GM12875 (cell line): ENCODE measurements at regions not wholly inside any gene's neighbourhood (a gene's known extent, or its start where the extent isn't known, plus 50 kb on each side); places are given as distances from the start of the nearest gene placed in this dataset.
"Not testable (repeated sequence)": the region's sequence is repeated elsewhere in the genome, so short reads cannot be mapped to it uniquely, and the experiment has no call there.

Experiments
- H3K4me3 ChIP-seq: one replicate; pipeline ENCODE4 v1.5.1; 2011; ENCODE audit warnings: low read depth, low read length, control low read depth
- CTCF ChIP-seq: IDR thresholded peaks from 2 replicates; pipeline ENCODE4 v1.5.1; 2011; ENCODE audit warnings: low read depth, mild to moderate bottlenecking, control low read depth, inconsistent platforms, low read length, moderate library complexity, borderline replicate concordance; ENCODE audit not compliant: insufficient read depth

GRCh38 chr6:69489970-69490369, 306.8 kb downstream of the LMBRD1 start:
- H3K4me3 ChIP-seq, result no peak overlapping the region
- no peak for TF ChIP-seq CTCF

- no peak overlapping the region for H3K4me3 ChIP-seq
- peak; percentile 21; the same call in 1 of the 2 replicates for TF ChIP-seq CTCF
These were observed 309.1 kb downstream of the LMBRD1 start for GRCh38 chr6:69487688-69488087.

DNA sequence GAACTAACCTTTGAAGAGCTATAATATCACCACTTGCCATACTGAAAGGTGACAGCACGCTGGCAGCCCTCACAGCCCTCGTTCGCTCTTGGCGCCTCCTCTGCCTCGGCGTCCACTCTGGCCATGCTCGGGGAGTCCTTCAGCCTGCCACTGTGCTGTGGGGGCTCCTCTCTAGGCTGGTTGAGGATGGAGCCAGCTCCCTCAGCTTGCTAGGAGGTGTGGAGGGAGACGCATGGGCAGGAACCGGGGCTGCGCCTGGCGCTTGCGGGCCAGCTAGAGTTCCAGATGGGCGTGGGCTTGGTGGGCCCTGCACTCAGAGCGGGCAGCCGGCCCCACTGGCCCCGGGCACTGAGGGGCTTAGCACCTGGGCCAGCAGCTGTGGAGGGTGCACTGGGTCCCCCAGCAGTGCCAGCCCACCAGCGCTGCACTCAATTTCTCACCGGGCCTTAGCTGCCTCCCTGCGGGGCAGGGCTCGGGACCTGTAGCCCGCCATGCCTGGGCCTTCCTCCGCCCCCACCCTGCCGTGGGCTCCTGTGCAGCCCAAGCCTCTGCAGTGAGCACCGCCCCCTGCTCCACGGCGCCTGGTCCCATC, 329.7 kb downstream of the LMBRD1 start:
- no peak overlapping the region for H3K4me3 ChIP-seq

GRCh38 chr6:69465866-69466265, 330.9 kb downstream of the LMBRD1 start:
- H3K4me3 ChIP-seq, result no peak overlapping the region
- no peak for TF ChIP-seq CTCF

More for the DNA sequence above, 329.7 kb downstream of the LMBRD1 start:
- no peak for TF ChIP-seq CTCF

GRCh38 chr6:69456086-69456485, 340.7 kb downstream of the LMBRD1 start:
- no peak overlapping the region for H3K4me3 ChIP-seq
- no peak for TF ChIP-seq CTCF

DNA sequence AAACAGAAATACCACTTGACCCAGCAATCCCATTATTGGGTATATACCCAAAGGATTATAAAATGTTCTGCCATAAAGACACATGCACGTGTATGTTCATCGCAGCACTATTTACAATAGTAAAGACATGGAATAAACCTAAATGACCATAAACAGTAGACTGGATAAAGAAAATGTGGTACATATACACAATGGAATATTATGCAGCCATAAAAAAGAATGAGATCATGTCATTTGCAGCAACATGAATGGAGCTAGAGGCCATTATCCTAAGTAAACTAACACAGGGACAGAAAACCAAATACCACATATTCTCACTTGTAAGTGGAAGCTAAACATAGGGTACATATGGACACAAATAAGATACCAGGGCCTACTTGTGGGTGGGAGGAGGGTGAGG, 342.2 kb downstream of the LMBRD1 start:
- H3K4me3 ChIP-seq, result not testable (repeated sequence)

DNA sequence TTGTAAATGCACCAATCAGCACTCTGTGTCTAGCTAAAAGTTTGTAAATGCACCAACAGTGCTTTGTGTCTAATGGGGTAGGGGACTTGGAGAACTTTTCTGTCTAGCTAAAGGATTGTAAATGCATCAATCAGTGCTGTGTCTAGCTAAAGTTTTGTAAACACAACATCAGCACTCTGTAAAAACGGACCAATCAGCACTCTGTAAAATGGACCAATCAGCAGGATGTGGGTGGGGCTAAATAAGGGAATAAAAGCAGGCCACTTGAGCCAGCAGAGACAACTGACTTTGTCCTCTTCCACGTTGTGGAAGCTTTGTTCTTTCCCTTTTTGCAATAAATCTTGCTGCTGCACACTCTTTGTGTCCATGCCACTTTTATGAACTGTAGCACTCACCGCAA, 346.3 kb downstream of the LMBRD1 start:
- not testable (repeated sequence) for H3K4me3 ChIP-seq

DNA sequence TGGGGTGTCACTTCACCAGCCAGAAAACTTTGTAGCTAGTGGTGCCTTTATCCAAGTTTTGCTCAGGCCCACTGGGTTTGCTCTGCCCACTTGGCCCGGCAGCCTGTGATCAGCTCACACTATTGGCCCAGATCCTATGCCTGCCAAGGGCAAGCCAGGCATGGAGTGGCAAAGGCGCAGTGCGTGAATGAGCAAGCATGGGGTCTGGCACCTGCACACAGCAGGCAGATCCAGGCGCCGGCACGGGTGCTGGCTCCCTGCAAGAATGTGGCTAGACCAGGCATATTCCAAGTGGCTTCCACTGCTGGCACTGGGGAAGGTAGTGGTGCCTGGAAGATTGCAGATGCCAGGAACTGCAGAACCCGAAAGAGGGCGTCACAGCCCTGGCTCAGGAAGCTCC, 346.9 kb downstream of the LMBRD1 start:
- H3K4me3 ChIP-seq, result no peak overlapping the region
- no peak for TF ChIP-seq CTCF
